ENCODE measurements at regions not wholly inside any gene's neighbourhood (a gene's known extent, or its start where the extent isn't known, plus 50 kb on each side); places are given as distances from the start of the nearest gene placed in this dataset.

- no peak for DNase-seq
Measured at GRCh38 chr10:29962166-29962850, 97.1 kb downstream of the JCAD start.

DNA sequence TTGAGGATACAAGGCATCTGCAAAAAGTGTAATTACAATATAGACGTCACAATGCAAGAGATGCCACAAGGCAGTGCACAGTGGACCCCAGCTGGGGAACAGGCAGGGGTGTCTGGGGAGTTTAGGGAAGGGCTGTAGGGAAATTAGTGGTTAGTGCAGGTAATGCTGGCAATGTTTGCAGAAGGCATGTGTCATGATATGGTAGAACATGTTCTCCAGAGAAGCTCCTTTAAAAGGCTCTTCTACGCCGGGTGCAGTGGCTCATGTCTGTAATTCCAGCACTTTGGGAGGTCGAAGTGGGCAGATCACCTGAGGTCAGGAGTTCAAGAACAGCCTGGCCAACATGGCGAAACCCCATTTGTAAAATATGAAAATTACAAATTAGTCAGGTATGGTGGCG, 98.0 kb downstream of the JCAD start:
- DNase-seq, result no peak

- no peak for DNase-seq
Measured at GRCh38 chr10:29960261-29960660, 99.1 kb downstream of the JCAD start.

DNA sequence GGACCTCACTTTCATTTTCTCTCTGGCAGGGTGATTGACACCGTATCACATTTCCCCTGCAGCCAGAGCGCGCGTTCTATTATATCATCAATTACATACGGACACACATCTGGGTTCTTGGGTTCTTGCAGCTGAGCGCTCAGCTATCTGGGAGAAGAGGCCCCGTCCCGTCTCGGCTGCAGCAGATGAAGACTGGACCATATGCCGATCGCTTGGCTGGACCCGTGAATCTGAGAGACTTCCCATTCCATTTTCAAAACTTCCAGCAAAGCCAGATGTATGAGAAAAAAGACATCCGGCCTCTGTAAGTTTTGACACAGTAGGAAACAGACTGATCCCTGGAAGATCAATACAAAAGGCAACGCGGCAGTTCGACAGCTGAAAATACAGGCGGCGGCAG, 99.8 kb downstream of the JCAD start:
- DNase-seq, result no peak

- DNase-seq, result no peak
Measured at GRCh38 chr10:29958440-29958839, 100.9 kb downstream of the JCAD start.

DNA sequence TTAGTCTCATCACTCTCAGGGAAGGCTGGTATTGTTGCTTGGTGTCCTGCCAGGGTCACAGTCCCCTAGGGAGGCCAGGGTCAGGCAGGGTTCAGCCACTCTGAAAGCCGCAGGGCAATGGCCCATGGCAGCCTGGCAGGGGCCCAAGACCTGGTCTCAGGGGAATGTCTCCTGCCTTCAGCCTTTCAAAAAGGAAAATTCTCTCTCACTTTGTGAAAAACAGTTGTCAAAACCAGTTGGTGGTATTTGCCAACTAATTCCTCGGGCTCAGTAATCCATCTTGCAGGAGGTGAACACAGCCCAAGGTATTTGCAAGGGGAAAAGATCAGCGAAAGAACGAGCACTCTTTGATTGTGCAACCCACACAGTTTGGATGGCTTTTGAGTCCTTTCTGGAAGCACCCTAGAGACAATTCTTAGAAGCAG, 101.5 kb downstream of the JCAD start:
- DNase-seq, result no peak

DNA sequence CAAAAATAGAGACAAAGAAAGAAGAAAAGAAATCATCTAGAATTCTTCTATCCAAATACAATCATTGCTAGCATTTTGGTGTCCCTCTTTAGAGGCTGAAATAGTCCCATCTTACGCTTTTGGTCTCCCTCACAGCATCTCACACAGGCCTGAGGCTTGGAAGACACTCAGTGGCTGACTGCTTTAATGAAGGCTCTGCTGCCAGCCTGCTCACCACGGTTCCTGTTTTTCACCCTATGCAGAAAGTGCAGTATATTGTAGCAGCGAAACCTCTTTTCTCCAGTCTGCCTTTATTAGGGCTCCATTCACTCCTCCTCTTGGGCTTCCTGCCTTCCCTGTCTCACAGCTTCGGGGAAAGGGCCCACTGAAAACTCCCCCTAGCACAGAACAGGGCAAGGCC, 102.2 kb downstream of the JCAD start:
- DNase-seq, result no peak

- DNase-seq, result no peak
Measured at GRCh38 chr10:29956335-29956924, 103.0 kb downstream of the JCAD start.

GRCh38 chr10:29955329-29955935, 104.0 kb downstream of the JCAD start:
- DNase-seq, result no peak

DNA sequence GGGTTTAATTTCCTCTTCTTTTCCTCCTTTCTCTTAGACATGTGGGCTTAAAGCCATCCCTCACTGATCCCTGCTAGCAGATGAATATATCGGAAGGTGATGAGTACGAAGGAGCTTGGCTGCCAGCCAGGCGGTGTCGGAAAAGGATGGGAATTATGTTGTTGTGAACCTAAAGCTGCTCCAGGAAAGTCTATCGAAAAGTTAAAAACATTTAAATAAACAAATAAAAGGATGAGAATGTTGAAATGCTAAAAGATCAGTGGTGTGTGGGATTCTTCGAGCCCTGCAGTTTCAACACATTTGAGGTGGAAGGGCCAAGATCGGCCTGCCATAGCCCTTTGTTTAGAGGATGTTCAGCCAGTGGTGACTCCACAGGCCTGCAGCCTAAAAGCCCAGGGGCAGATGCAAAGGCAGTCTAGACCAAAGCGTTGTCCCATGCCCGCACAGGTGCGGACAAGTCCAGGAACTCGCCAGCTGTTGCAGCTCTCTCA, 107.9 kb downstream of the JCAD start:
- no peak for DNase-seq

GRCh38 chr10:29950391-29950790, 109.0 kb downstream of the JCAD start:
- DNase-seq, result no peak

- DNase-seq, result no peak
Measured at GRCh38 chr10:29949411-29950011, 109.9 kb downstream of the JCAD start.

DNA sequence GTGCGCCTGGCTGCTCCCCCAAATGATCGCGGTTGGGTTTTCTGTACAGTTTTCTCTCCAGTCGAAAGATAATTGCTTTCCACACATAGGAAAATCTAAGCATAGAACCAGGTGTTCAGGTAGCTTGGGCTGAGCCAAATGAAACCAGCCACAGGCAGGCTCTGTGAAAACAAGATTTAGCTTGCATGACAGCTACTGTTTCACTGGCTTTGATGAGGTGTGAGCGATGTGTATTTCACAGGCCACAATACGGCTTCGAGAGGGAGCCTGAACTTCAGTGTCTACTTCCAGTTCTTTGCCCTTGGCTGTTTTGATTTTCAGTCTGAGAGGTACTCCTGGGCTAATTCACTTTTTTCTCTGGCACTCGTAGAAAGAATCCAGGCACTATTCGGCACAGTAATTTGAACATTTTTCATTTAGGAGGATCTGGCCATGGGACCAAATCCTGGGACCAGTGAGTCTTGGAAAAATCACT, 110.5 kb downstream of the JCAD start:
- no peak for DNase-seq

DNA sequence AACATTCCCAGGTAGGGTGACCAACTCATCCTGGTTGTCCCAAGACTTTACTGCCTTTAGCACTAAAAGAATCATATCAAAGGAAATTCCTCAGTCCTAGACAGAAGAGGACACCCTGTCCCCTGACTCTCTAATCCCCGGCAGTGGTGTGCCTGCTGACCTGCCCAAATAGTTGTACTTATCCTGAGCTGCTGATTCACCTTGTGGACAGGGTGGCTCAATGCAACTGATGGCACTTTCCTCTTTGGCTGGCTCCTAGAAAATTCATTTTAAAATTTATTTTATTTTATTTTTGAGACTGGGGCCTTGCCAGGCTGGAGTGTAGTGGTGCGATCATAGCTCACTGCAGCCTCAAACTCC, 111.7 kb downstream of the JCAD start:
- no peak for DNase-seq

- DNase-seq, result no peak
Measured at GRCh38 chr10:29946953-29947700, 112.3 kb downstream of the JCAD start.

DNA sequence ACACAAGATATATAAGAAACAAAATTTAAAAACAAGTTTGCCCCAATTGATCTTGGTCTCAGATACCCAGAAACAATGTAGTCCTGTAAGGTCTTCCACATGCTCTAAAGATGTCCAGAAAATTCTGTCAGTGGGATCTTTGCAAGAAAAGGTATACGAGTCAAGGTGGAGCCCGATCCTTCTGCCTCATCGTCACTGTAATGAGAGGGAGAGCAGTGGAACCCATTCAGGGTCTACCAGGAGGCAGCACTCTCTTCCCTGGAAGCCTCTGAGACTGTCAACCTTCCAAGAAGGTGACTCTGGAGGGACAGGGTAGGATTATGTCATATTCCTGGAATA, 112.8 kb downstream of the JCAD start:
- DNase-seq, result no peak

GRCh38 chr10:29941476-29941875, 117.9 kb downstream of the JCAD start:
- no peak for DNase-seq

GRCh38 chr10:29932991-29933390, 126.4 kb downstream of the JCAD start:
- DNase-seq, result no peak

DNA sequence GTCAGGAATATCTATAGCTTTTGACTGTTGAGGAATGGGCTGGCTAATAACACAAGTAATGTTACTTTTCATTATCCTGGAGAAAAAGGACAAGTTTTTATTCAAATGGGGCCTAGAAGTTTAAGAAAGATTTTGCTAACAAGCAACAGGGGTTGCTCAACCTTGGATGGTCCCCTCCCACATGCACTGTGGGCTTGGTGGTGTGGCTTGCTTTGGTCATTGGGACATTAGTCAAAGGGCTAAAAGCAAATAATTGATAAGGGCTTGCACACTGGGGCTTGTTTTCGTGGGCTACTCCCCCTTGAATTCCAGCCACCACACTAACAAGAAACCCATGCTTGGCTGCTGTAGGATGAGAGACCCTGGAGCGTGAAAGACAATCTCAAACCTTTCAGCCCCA, 127.6 kb downstream of the JCAD start:
- no peak for DNase-seq

DNA sequence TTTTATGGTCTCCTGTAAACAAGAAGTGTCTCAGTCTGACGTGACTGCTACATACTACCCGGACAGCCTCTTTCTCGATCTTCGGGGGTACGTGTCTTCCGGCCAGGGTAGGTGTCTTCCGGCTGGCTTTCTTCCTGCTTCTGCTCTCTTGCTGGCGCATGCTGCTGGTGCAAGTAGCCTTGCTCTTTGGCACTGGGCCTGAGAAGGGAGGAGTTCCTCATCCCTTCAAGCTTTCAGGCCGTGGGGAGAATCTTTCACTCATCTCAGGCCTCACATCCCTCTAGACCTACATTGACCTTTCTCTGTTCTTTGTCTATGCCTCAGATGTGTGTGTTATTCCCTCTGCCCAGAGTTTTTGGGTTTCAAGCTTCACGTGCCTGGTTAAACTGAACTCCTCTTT, 130.4 kb downstream of the JCAD start:
- no peak for DNase-seq

DNA sequence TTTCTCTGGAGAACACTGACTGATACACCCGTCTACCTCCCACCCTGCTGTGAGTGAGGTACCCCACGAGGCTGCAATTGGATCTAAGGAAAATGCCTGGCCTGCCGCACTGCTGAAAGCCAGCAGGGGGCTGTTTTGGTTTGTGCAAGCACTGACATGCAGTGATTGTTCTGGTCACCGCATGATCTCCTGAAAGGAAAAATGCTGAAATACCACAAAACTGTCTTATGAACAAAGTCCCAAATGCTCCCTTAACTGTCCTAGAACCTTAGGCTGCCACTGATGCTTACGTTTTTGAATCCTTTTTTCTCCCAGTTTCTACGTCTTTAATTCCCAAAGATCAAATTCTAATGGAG, 132.7 kb downstream of the JCAD start:
- no peak for DNase-seq

GRCh38 chr10:29925771-29926692, 133.4 kb downstream of the JCAD start:
- DNase-seq, result no peak

Measured in stimulated activated CD4-positive, alpha-beta T cell treated with anti-CD3 and anti-CD28 coated beads, Interleukin-4, amount 100 ng/mL, for 1 hour (primary cell).